ENCODE measurements at regions not wholly inside any gene's neighbourhood (a gene's known extent, or its start where the extent isn't known, plus 50 kb on each side); places are given as distances from the start of the nearest gene placed in this dataset.
"Not testable (repeated sequence)": the region's sequence is repeated elsewhere in the genome, so short reads cannot be mapped to it uniquely, and the experiment has no call there.

DNA sequence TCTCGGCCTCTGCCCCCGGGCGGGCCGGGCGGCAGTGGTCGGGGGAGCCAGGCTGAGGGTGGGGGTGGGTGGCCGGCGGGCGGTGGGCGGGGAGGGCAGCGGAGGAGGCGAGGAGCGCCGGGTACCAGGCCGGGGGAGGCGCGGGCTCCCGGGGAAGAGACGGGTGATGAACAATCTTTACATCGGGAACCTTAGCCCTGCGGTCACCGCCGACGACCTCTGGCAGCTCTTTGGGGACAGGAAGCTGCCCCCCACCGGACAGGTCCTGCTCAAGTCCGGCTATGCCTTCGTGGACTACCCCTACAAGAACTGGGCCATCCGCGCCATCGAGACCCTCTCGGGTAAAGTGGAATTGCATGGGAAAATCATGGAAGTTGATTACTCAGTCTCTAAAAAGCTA lies 112.5 kb downstream of the NBPF12 start:
- no peaks in the 10 kb centered on the region for H3K9me3 ChIP-seq (ENCODE audit: control insufficient read depth, insufficient read depth, low read length)
- Mint-ChIP-seq H3K27ac (no peak overlapping the region), H3K36me3 (no peaks in the 10 kb centered on the region), H3K9me3 (no peaks in the 10 kb centered on the region), H3K4me1 (no peaks in the 10 kb centered on the region), H3K27me3 (ENCODE audit: low read depth in 2 of 2) (peaks cover 14 to 29% of the 10 kb centered on the region in 2 donors), H3K4me3 (no peak overlapping the region)
- intact Hi-C loops (cut with micrococcal nuclease), result no loop called here
- H3K27me3 ChIP-seq (ENCODE audit: control insufficient read depth, insufficient read depth, low read length), result no peaks in the 10 kb centered on the region
- no peak for ATAC-seq
- H3K4me1 ChIP-seq (ENCODE audit: control insufficient read depth, insufficient read depth, low read length), result peaks cover 4% of the 10 kb centered on the region
- 97% methylated on average over 31 of the region's 31 CpGs for WGBS (ENCODE audit: insufficient coverage)
- no peak for DNase-seq
- H3K27ac ChIP-seq (ENCODE audit: low read length), result no peak overlapping the region
- H3K36me3 ChIP-seq (ENCODE audit: control insufficient read depth, insufficient read depth, low read length), result no peaks in the 10 kb centered on the region
- TF ChIP-seq, protein P1, sequence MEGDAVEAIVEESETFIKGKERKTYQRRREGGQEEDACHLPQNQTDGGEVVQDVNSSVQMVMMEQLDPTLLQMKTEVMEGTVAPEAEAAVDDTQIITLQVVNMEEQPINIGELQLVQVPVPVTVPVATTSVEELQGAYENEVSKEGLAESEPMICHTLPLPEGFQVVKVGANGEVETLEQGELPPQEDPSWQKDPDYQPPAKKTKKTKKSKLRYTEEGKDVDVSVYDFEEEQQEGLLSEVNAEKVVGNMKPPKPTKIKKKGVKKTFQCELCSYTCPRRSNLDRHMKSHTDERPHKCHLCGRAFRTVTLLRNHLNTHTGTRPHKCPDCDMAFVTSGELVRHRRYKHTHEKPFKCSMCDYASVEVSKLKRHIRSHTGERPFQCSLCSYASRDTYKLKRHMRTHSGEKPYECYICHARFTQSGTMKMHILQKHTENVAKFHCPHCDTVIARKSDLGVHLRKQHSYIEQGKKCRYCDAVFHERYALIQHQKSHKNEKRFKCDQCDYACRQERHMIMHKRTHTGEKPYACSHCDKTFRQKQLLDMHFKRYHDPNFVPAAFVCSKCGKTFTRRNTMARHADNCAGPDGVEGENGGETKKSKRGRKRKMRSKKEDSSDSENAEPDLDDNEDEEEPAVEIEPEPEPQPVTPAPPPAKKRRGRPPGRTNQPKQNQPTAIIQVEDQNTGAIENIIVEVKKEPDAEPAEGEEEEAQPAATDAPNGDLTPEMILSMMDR (IDR thresholded peaks at IDR 0.05), result no peak
- no peak overlapping the region for H3K4me3 ChIP-seq (ENCODE audit: low read length)

DNA sequence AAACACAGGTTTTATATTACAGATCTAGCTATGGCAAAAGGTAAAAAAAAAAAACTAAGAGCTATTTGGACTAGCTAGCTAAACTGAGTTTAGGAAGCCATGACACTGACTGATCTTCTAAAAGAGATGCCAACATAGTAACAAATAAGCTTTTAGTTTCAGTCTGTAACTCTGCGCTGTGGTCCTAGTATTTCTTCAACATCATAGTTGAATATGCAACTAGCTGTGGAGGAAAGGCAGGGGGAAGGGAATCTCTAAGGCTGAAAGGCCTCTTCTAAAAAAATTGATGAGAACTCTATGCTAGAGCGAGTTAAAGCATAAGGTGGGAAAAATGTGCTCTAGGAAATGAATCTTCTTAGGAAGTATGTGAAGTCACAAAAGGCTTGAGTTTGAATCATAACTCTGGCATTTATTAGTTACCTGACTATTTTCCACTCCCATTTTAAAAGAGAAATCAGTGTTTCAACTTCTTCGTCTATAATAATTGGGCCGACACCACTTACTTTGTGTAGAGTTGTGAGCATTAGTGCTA lies 108.8 kb downstream of the NBPF12 start:
- DNase-seq, result peak in 1 of 2 donors; percentile 10
- H3K27ac Mint-ChIP-seq; H3K4me1 Mint-ChIP-seq; H3K9me3 ChIP-seq (ENCODE audit: control insufficient read depth, insufficient read depth, low read length); H3K4me3 Mint-ChIP-seq; H3K4me3 ChIP-seq (ENCODE audit: low read length); H3K27ac ChIP-seq (ENCODE audit: low read length); ATAC-seq; H3K4me1 ChIP-seq (ENCODE audit: control insufficient read depth, insufficient read depth, low read length); H3K9me3 Mint-ChIP-seq; H3K27me3 ChIP-seq (ENCODE audit: control insufficient read depth, insufficient read depth, low read length); H3K36me3 ChIP-seq (ENCODE audit: control insufficient read depth, insufficient read depth, low read length); intact Hi-C loops (cut with micrococcal nuclease); H3K36me3 Mint-ChIP-seq: not testable (repeated sequence)
- 38% methylated on average over 1 of the region's 4 CpGs for WGBS (ENCODE audit: insufficient coverage)
- peaks cover 8 to 12% of the 10 kb centered on the region in 2 donors for H3K27me3 Mint-ChIP-seq (ENCODE audit: low read depth in 2 of 2)

DNA sequence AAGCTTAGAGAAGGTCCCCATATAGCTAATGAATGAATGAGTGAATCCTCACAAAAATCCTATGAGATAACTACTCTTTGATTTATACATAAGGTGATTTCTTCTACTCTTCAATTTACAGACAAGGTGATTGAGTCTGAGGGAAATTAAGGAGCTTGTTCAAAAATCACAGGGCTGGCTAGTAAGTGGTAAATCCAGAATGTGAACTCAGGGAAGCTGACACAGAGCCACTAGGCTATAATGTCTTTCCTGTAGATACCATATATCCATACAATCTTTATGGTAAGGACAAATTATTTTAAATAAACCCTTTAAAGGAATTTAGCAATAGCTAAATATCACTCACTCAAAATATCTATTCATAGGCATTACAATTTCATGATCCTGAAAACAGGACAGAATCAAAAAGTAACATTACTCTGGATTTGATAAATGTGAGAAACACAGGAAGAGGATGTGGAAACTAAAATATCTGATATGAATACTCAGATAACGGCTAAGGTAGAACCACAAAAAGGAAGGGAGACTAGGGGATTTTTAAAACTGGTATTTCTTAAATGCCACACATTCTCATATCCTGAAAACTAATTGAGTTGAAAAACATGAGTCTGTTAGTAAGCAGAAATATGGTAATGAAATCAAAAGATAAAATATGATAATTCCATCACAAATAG lies 108.2 kb downstream of the NBPF12 start:
- TF ChIP-seq, protein P1 (IDR thresholded peaks at IDR 0.05), result no peak
- Mint-ChIP-seq H3K9me3 (no peaks in the 10 kb centered on the region), H3K36me3 (no peaks in the 10 kb centered on the region), H3K4me1 (no peaks in the 10 kb centered on the region), H3K27me3 (ENCODE audit: low read depth in 2 of 2) (peaks cover 2 to 12% of the 10 kb centered on the region in 2 donors), H3K27ac (no peak overlapping the region), H3K4me3 (no peak overlapping the region)
- Histone ChIP-seq H3K27me3 (ENCODE audit: control insufficient read depth, insufficient read depth, low read length) (no peaks in the 10 kb centered on the region), H3K9me3 (ENCODE audit: control insufficient read depth, insufficient read depth, low read length) (no peaks in the 10 kb centered on the region), H3K4me1 (ENCODE audit: control insufficient read depth, insufficient read depth, low read length) (peaks cover 4% of the 10 kb centered on the region), H3K36me3 (ENCODE audit: control insufficient read depth, insufficient read depth, low read length) (no peaks in the 10 kb centered on the region), H3K27ac (ENCODE audit: low read length) (no peak overlapping the region), H3K4me3 (ENCODE audit: low read length) (no peak overlapping the region)
- whole genome bisulfite sequencing (ENCODE audit: insufficient coverage), result no CpG with 5 or more reads among the region's 1 CpG
- intact Hi-C loops (cut with micrococcal nuclease), result no loop called here
- no peak for ATAC-seq
- DNase-seq, result peak in 1 of 2 donors; percentile 20

Measured in natural killer cell (primary cell).